Activated B cell treated with CpG ODN at 0.5 μM for 24 hours (primary cell): ENCODE measurements at regions not wholly inside any gene's neighbourhood (a gene's known extent, or its start where the extent isn't known, plus 50 kb on each side); places are given as distances from the start of the nearest gene placed in this dataset.

Source experiments
- ATAC-seq: fragments of 200-7000 bp; cut with Tn5 transposase; one replicate; pipeline ENCODE4 v1.10.0; 2021; ENCODE audit warnings: low read depth, mild to moderate bottlenecking, moderate library complexity
- CTCF ChIA-PET: fragments of 350-600 bp; sonication (Branson Sonifier 250); formaldehyde crosslinking; loops from one replicate; lab custom pipeline; 2021; ENCODE audit warnings: antibody characterized with exemption; lab: Charles Lee
- POLR2A ChIA-PET: fragments of 350-600 bp; sonication (Branson Sonifier 250); formaldehyde crosslinking; loops from one replicate; lab custom pipeline; 2021; ENCODE audit warnings: antibody characterized with exemption; lab: Charles Lee
- DNase-seq: peaks from one replicate; pipeline ENCODE4 v3.0.0; 2022
- H3K27ac Mint-ChIP-seq: one replicate; pipeline ENCODE4 v1.8.0; 2020; ENCODE audit warnings: mixed read lengths
- H3K27me3 Mint-ChIP-seq: one replicate; pipeline ENCODE4 v1.8.0; 2021; ENCODE audit warnings: mixed read lengths
- H3K36me3 Mint-ChIP-seq: one replicate; pipeline ENCODE4 v1.8.0; 2021; ENCODE audit warnings: low read depth, mixed read lengths
- H3K4me1 Mint-ChIP-seq: one replicate; pipeline ENCODE4 v1.8.0; 2021; ENCODE audit warnings: mixed read lengths
- H3K4me3 Mint-ChIP-seq: one replicate; pipeline ENCODE4 v1.8.0; 2020; ENCODE audit warnings: mild to moderate bottlenecking, mixed read lengths
- H3K9me3 Mint-ChIP-seq: one replicate; pipeline ENCODE4 v1.8.0; 2020; ENCODE audit warnings: mixed read lengths
- CTCF ChIP-seq: fragments of 200-600 bp; IDR thresholded peaks from one replicate; pipeline ENCODE4 v1.8.0; 2022; ENCODE audit warnings: antibody characterized with exemption, mild to moderate bottlenecking
- intact Hi-C: fragments of 100-400 bp; cut with micrococcal nuclease; formaldehyde crosslinking; loops from one replicate; pipeline ENCODE4 v1.15.1; 2024

- Mint-ChIP-seq H3K36me3 (no peaks in the 10 kb centered on the region), H3K9me3 (no peaks in the 10 kb centered on the region), H3K27ac (no peak overlapping the region), H3K4me3 (no peak overlapping the region), H3K4me1 (no peaks in the 10 kb centered on the region), H3K27me3 (peaks cover 16% of the 10 kb centered on the region)
- TF ChIP-seq CTCF: no peak
- intact Hi-C loops: no loop called here
- POLR2A ChIA-PET: no interaction called here
- CTCF ChIA-PET: no interaction called here
- ATAC-seq (no peak), DNase-seq (no peak)
These were observed 473.5 kb upstream of the ZMIZ1 start for GRCh38 chr10:78595269-78595619.

- no peak overlapping the region for H3K4me3 Mint-ChIP-seq
- DNase-seq (no peak), ATAC-seq (no peak)
- POLR2A ChIA-PET: no interaction called here
- H3K9me3 Mint-ChIP-seq: no peaks in the 10 kb centered on the region
- CTCF ChIA-PET: no interaction called here
- H3K36me3 Mint-ChIP-seq: no peaks in the 10 kb centered on the region
- H3K4me1 Mint-ChIP-seq: no peaks in the 10 kb centered on the region
- intact Hi-C loops: no loop called here
- no peak overlapping the region for H3K27ac Mint-ChIP-seq
- no peak for TF ChIP-seq CTCF
- H3K27me3 Mint-ChIP-seq: peaks cover 16% of the 10 kb centered on the region
These were observed 472.2 kb upstream of the ZMIZ1 start for GRCh38 chr10:78596556-78596955.

GRCh38 chr10:78597796-78598555 is 470.8 kb upstream of the ZMIZ1 start:
- no peak for TF ChIP-seq CTCF
- Mint-ChIP-seq H3K27me3 (peaks cover 16% of the 10 kb centered on the region), H3K27ac (no peak overlapping the region), H3K36me3 (no peaks in the 10 kb centered on the region), H3K4me1 (no peaks in the 10 kb centered on the region), H3K9me3 (no peaks in the 10 kb centered on the region), H3K4me3 (no peak overlapping the region)
- POLR2A ChIA-PET: no interaction called here
- intact Hi-C loops: no loop called here
- DNase-seq: no peak
- CTCF ChIA-PET: no interaction called here
- no peak for ATAC-seq

- H3K27me3 Mint-ChIP-seq: peaks cover 13% of the 10 kb centered on the region
- intact Hi-C loops: no loop called here
- CTCF ChIA-PET: no interaction called here
These were observed 469.5 kb upstream of the ZMIZ1 start for GRCh38 chr10:78599122-78599853.

More at GRCh38 chr10:78599122-78599853, 469.5 kb upstream of the ZMIZ1 start:
- Mint-ChIP-seq H3K36me3 (no peaks in the 10 kb centered on the region), H3K4me1 (no peaks in the 10 kb centered on the region), H3K4me3 (no peak overlapping the region), H3K9me3 (no peaks in the 10 kb centered on the region), H3K27ac (no peak overlapping the region)
- POLR2A ChIA-PET: no interaction called here
- TF ChIP-seq CTCF: no peak
- DNase-seq (no peak), ATAC-seq (no peak)
